ENCODE measurements at regions not wholly inside any gene's neighbourhood (a gene's known extent, or its start where the extent isn't known, plus 50 kb on each side); places are given as distances from the start of the nearest gene placed in this dataset.
A peak's percentile ranks its signal among the peaks of the same experiment; 100 is the strongest.

DNA sequence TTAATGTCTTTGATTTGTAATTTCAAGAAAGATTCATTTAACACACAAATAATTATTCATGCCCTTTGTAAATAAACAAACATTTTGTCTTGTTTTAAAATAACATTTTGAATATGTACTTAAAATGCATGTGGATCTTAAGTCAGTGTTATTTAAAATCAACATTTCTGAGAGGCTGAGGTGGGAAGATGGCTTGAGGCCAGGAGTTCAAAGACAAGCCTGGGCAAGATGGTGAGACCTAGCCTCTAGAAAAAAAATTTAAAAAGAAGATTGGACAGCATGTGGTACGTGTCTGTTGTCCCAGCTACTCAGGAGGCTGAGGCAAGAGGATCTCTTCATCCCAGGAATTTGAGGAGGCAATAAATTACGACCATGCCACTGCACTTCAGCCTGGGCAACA lies 1268.2 kb downstream of the SLITRK1 start:
- WGBS, 3 donors = 42 to 70% (median 70%) methylated on average over 2 of the region's 2 CpGs

DNA sequence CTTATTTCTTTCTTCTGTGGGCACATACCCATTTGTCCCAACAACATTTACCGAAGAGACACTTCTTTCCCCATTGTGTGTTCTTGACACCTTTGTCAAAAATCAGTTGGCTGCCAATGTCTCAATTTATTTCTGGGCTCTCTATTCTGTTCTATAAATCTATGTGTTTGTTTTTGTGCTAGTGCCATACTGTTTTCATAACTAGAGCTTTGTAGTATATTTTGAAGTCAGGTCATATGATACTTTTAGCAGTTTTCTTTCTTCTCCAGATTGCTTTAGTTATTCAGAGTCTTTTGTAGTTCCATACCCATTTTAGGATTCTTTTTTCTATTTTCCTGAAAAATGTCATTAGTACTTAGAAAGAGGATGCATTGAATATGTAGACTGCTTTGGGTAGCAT lies 1276.3 kb downstream of the SLITRK1 start:
- H3K4me1 ChIP-seq (ENCODE audit: control insufficient read depth in 3 of 3, insufficient read depth in 2 of 3, low read depth in 1 of 3, low read length in 2 of 3) = no peaks in the 10 kb centered on the region
- no peak overlapping the region for H3K4me3 ChIP-seq (ENCODE audit: low read depth in 1 of 3, low read length in 3 of 3)
- no peak overlapping the region for H3K27ac ChIP-seq (ENCODE audit: low read depth in 1 of 3, low read length in 2 of 3)
- H3K9me3 ChIP-seq (ENCODE audit: control insufficient read depth in 2 of 2, insufficient read depth in 1 of 2, low read depth in 1 of 2, low read length in 1 of 2) = peaks cover 0 to 7% of the 10 kb centered on the region in 2 donors
- no peak for DNase-seq
- no peak for FAIRE-seq
- no peaks in the 10 kb centered on the region for H3K36me3 ChIP-seq (ENCODE audit: control insufficient read depth in 3 of 3, insufficient read depth in 2 of 3, low read depth in 1 of 3, low read length in 3 of 3)
- 90 to 97% (median 94%) methylated on average over 1 of the region's 1 CpG for WGBS, 3 donors
- H3K27me3 ChIP-seq (ENCODE audit: control insufficient read depth in 3 of 3, insufficient read depth in 3 of 3, low read length in 3 of 3) = no peaks in the 10 kb centered on the region

More for the DNA sequence above, 1268.2 kb downstream of the SLITRK1 start:
- H3K4me1 ChIP-seq (ENCODE audit: control insufficient read depth in 3 of 3, insufficient read depth in 2 of 3, low read depth in 1 of 3, low read length in 2 of 3) = no peaks in the 10 kb centered on the region
- no peaks in the 10 kb centered on the region for H3K36me3 ChIP-seq (ENCODE audit: control insufficient read depth in 3 of 3, insufficient read depth in 2 of 3, low read depth in 1 of 3, low read length in 3 of 3)
- H3K4me3 ChIP-seq (ENCODE audit: low read depth in 1 of 3, low read length in 3 of 3) = no peak overlapping the region
- DNase-seq (no peak), FAIRE-seq (no peak)
- H3K27ac ChIP-seq (ENCODE audit: low read depth in 1 of 3, low read length in 2 of 3) = no peak overlapping the region
- H3K27me3 ChIP-seq (ENCODE audit: control insufficient read depth in 3 of 3, insufficient read depth in 3 of 3, low read length in 3 of 3) = no peaks in the 10 kb centered on the region
- no peaks in the 10 kb centered on the region for H3K9me3 ChIP-seq (ENCODE audit: control insufficient read depth in 2 of 2, insufficient read depth in 1 of 2, low read depth in 1 of 2, low read length in 1 of 2)

DNA sequence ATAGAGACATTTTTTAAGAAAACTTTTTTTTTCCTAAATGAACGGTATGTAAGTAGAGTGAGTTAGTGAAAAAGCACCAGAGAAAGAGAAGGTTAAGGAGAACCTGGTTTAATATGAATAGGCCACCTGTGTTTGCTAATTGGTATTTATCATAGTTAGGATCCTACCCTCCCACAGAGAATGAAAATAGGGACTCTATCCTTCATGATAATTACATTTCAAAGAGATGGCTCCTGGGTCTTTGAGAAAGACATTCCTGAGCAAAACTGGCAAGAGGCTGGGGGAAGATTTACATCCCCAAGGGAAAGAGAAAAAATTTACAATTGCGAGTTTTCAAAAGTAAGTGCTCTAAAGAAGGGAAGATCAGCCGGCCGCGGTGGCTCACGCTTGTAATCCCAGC lies 1284.5 kb downstream of the SLITRK1 start:
- no peak for FAIRE-seq

DNA sequence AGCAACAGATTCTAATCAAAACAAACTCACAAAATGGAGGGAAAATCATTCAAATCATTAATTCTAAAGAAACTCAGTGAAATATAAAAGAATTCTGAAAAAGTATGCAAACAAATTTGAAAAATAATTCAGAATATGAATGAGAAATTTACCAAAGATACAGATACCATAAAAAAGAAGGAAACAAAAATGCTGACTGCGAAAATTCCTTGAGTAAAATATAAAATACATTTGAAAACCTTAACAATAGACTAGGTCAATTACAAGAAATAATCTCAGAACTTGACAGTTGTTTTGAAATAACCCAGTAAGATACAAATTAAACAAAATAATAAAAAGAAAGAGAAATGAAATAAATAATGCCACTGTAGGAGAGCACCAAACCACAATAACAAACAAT lies 1289.0 kb downstream of the SLITRK1 start:
- no peak for FAIRE-seq
- WGBS, 3 donors = 39 to 72% (median 61%) methylated on average over 1 of the region's 1 CpG

More for the DNA sequence above, 1284.5 kb downstream of the SLITRK1 start:
- Histone ChIP-seq H3K4me1 (ENCODE audit: control insufficient read depth in 3 of 3, insufficient read depth in 2 of 3, low read depth in 1 of 3, low read length in 2 of 3) (no peaks in the 10 kb centered on the region), H3K36me3 (ENCODE audit: control insufficient read depth in 3 of 3, insufficient read depth in 2 of 3, low read depth in 1 of 3, low read length in 3 of 3) (no peaks in the 10 kb centered on the region), H3K27me3 (ENCODE audit: control insufficient read depth in 3 of 3, insufficient read depth in 3 of 3, low read length in 3 of 3) (no peaks in the 10 kb centered on the region), H3K27ac (ENCODE audit: low read depth in 1 of 3, low read length in 2 of 3) (no peak overlapping the region), H3K9me3 (ENCODE audit: control insufficient read depth in 2 of 2, insufficient read depth in 1 of 2, low read depth in 1 of 2, low read length in 1 of 2) (peaks cover under 1 to 1% of the 10 kb centered on the region in 2 donors), H3K4me3 (ENCODE audit: low read depth in 1 of 3, low read length in 3 of 3) (no peak overlapping the region)
- WGBS, 3 donors = 63 to 72% (median 69%) methylated on average over 6 of the region's 6 CpGs
- no peak for DNase-seq

DNA sequence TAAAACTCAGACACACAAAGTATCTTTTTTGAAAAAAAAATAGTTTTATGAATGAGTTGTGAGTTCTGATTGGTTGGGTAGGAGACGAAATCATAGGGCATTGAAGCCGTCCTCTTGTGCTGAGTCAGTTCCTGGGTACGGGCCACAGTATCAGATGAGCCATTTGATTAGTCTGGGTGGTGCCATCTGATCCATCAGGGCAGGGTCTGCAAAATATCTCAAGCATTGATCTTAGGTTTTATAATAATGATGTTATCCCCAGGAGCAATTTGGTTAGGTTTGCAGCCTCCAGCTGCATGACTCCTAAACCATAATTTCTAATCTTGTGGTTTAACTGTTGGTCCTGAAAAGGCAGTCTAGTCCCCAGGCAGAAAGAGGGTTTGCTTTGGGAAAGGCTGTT lies 1310.6 kb downstream of the SLITRK1 start:
- peaks cover 0 to 18% of the 10 kb centered on the region in 2 donors for H3K9me3 ChIP-seq (ENCODE audit: control insufficient read depth in 2 of 2, insufficient read depth in 1 of 2, low read depth in 1 of 2, low read length in 1 of 2)
- H3K27me3 ChIP-seq (ENCODE audit: control insufficient read depth in 3 of 3, insufficient read depth in 3 of 3, low read length in 3 of 3) = no peaks in the 10 kb centered on the region
- no peak overlapping the region for H3K27ac ChIP-seq (ENCODE audit: low read depth in 1 of 3, low read length in 2 of 3)
- DNase-seq = no peak
- H3K4me3 ChIP-seq (ENCODE audit: low read depth in 1 of 3, low read length in 3 of 3) = no peak overlapping the region
- 61 to 68% (median 63%) methylated on average over 3 of the region's 3 CpGs for WGBS, 3 donors
- no peaks in the 10 kb centered on the region for H3K36me3 ChIP-seq (ENCODE audit: control insufficient read depth in 3 of 3, insufficient read depth in 2 of 3, low read depth in 1 of 3, low read length in 3 of 3)
- H3K4me1 ChIP-seq (ENCODE audit: control insufficient read depth in 3 of 3, insufficient read depth in 2 of 3, low read depth in 1 of 3, low read length in 2 of 3) = no peaks in the 10 kb centered on the region
- no peak for FAIRE-seq

More for the DNA sequence above, 1289.0 kb downstream of the SLITRK1 start:
- Histone ChIP-seq H3K9me3 (ENCODE audit: control insufficient read depth in 2 of 2, insufficient read depth in 1 of 2, low read depth in 1 of 2, low read length in 1 of 2) (peaks cover 0 to 14% of the 10 kb centered on the region in 2 donors), H3K4me1 (ENCODE audit: control insufficient read depth in 3 of 3, insufficient read depth in 2 of 3, low read depth in 1 of 3, low read length in 2 of 3) (no peaks in the 10 kb centered on the region), H3K36me3 (ENCODE audit: control insufficient read depth in 3 of 3, insufficient read depth in 2 of 3, low read depth in 1 of 3, low read length in 3 of 3) (no peaks in the 10 kb centered on the region), H3K27ac (ENCODE audit: low read depth in 1 of 3, low read length in 2 of 3) (no peak overlapping the region), H3K27me3 (ENCODE audit: control insufficient read depth in 3 of 3, insufficient read depth in 3 of 3, low read length in 3 of 3) (no peaks in the 10 kb centered on the region), H3K4me3 (ENCODE audit: low read depth in 1 of 3, low read length in 3 of 3) (no peak overlapping the region)
- DNase-seq = no peak

DNA sequence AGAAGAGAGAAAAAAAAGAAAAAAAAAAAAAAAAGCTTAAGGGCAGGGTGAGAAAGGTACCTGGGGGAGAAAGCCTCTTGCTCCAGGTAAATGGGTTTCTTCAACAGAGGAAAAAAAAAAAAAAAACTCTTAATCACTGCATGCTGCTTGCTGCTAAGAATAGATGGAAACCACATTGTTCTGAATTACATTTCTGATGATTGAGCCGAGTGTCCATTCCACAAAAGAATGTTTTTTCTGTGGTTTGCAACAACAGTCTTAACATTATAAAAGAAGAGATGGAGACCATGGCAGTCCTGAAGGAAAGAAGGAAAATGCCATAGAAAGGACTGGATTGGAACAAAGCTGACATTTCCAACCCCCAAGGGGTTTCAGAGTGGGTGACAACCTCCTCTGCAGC lies 1312.7 kb downstream of the SLITRK1 start:
- no peak overlapping the region for H3K4me3 ChIP-seq (ENCODE audit: low read depth in 1 of 3, low read length in 3 of 3)
- FAIRE-seq = no peak

DNA sequence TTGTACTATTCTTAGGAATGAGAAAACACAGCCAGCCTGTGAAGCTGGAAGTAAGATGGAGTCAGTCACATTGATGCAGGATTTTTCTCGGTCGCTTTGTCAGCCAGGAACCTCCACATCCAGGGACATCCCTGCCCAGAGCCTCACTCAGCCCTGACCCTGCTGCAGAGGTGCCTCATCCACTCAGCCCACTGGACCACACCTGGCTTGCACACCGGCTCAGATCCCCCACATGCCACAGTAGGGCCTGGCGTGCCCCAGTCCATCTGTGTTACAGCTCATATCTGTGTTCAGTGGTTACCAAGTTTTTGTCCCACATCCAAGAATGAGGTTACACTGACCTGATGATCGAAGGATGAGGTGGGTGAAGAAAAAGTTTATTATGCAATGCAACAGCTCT lies 1315.4 kb downstream of the SLITRK1 start:
- H3K4me1 ChIP-seq (ENCODE audit: control insufficient read depth in 3 of 3, insufficient read depth in 2 of 3, low read depth in 1 of 3, low read length in 2 of 3) = no peaks in the 10 kb centered on the region
- DNase-seq = no peak
- 82 to 88% (median 88%) methylated on average over 5 of the region's 5 CpGs for WGBS, 3 donors
- FAIRE-seq = no peak
- H3K4me3 ChIP-seq (ENCODE audit: low read depth in 1 of 3, low read length in 3 of 3) = no peak overlapping the region
- no peak overlapping the region for H3K27ac ChIP-seq (ENCODE audit: low read depth in 1 of 3, low read length in 2 of 3)
- peaks cover 0 to 6% of the 10 kb centered on the region in 2 donors for H3K9me3 ChIP-seq (ENCODE audit: control insufficient read depth in 2 of 2, insufficient read depth in 1 of 2, low read depth in 1 of 2, low read length in 1 of 2)
- H3K27me3 ChIP-seq (ENCODE audit: control insufficient read depth in 3 of 3, insufficient read depth in 3 of 3, low read length in 3 of 3) = no peaks in the 10 kb centered on the region
- H3K36me3 ChIP-seq (ENCODE audit: control insufficient read depth in 3 of 3, insufficient read depth in 2 of 3, low read depth in 1 of 3, low read length in 3 of 3) = no peaks in the 10 kb centered on the region

More for the DNA sequence above, 1312.7 kb downstream of the SLITRK1 start:
- no peak overlapping the region for H3K27ac ChIP-seq (ENCODE audit: low read depth in 1 of 3, low read length in 2 of 3)
- H3K27me3 ChIP-seq (ENCODE audit: control insufficient read depth in 3 of 3, insufficient read depth in 3 of 3, low read length in 3 of 3) = no peaks in the 10 kb centered on the region
- no peaks in the 10 kb centered on the region for H3K4me1 ChIP-seq (ENCODE audit: control insufficient read depth in 3 of 3, insufficient read depth in 2 of 3, low read depth in 1 of 3, low read length in 2 of 3)
- 78 to 81% (median 81%) methylated on average over 1 of the region's 1 CpG for WGBS, 3 donors
- peaks cover 0 to 9% of the 10 kb centered on the region in 2 donors for H3K9me3 ChIP-seq (ENCODE audit: control insufficient read depth in 2 of 2, insufficient read depth in 1 of 2, low read depth in 1 of 2, low read length in 1 of 2)
- DNase-seq = no peak
- no peaks in the 10 kb centered on the region for H3K36me3 ChIP-seq (ENCODE audit: control insufficient read depth in 3 of 3, insufficient read depth in 2 of 3, low read depth in 1 of 3, low read length in 3 of 3)

DNA sequence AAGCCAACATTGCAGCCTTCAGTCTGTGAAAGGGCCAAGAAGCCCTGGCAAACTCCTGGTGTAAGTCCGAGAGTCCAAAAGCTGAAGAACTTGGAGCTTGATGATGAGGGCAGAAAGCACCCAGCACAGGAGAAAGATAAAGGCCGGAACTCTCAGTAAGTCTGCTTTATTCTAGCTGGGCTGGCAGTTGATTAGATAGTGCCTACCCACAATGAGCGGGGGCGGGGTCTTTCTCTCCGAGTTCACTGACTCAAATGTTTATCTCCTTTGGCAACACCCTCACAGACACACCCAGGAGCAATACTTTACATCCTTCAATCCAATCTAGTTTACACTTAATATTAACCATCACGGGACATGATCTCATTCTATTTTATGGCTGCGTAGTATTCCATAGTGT lies 1317.1 kb downstream of the SLITRK1 start:
- no peak overlapping the region for H3K4me3 ChIP-seq (ENCODE audit: low read depth in 1 of 3, low read length in 3 of 3)
- DNase-seq (peak in 1 of 2 donors; percentile 52), FAIRE-seq (no peak)
- peaks cover 0 to 6% of the 10 kb centered on the region in 2 donors for H3K9me3 ChIP-seq (ENCODE audit: control insufficient read depth in 2 of 2, insufficient read depth in 1 of 2, low read depth in 1 of 2, low read length in 1 of 2)
- 54 to 76% (median 66%) methylated on average over 7 of the region's 7 CpGs for WGBS, 3 donors
- H3K27me3 ChIP-seq (ENCODE audit: control insufficient read depth in 3 of 3, insufficient read depth in 3 of 3, low read length in 3 of 3) = no peaks in the 10 kb centered on the region
- H3K27ac ChIP-seq (ENCODE audit: low read depth in 1 of 3, low read length in 2 of 3) = no peak overlapping the region
- no peaks in the 10 kb centered on the region for H3K4me1 ChIP-seq (ENCODE audit: control insufficient read depth in 3 of 3, insufficient read depth in 2 of 3, low read depth in 1 of 3, low read length in 2 of 3)
- H3K36me3 ChIP-seq (ENCODE audit: control insufficient read depth in 3 of 3, insufficient read depth in 2 of 3, low read depth in 1 of 3, low read length in 3 of 3) = no peaks in the 10 kb centered on the region

DNA sequence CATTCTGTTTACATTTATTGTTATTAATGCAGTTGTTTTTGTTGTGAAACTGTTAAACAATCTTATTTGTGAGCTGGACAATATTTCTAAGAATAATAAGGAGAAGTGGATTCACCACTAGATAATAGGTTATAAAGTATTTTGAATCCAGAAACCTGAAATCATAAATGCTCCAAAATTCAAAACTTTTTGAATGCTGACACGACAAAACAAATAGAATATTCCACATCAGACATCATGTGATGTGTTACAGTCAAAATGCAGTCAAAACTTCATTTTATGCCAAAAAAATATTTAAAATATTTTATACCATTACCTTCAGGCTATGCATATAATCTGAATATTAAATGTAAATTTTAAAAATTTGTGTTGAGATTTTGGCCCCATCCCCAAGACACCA lies 1321.4 kb downstream of the SLITRK1 start:
- Histone ChIP-seq H3K27me3 (ENCODE audit: control insufficient read depth in 3 of 3, insufficient read depth in 3 of 3, low read length in 3 of 3) (no peaks in the 10 kb centered on the region), H3K27ac (ENCODE audit: low read depth in 1 of 3, low read length in 2 of 3) (no peak overlapping the region), H3K4me3 (ENCODE audit: low read depth in 1 of 3, low read length in 3 of 3) (no peak overlapping the region), H3K4me1 (ENCODE audit: control insufficient read depth in 3 of 3, insufficient read depth in 2 of 3, low read depth in 1 of 3, low read length in 2 of 3) (no peaks in the 10 kb centered on the region), H3K9me3 (ENCODE audit: control insufficient read depth in 2 of 2, insufficient read depth in 1 of 2, low read depth in 1 of 2, low read length in 1 of 2) (no peaks in the 10 kb centered on the region), H3K36me3 (ENCODE audit: control insufficient read depth in 3 of 3, insufficient read depth in 2 of 3, low read depth in 1 of 3, low read length in 3 of 3) (no peaks in the 10 kb centered on the region)
- 68 to 78% (median 71%) methylated on average over 1 of the region's 1 CpG for WGBS, 3 donors
- DNase-seq (no peak), FAIRE-seq (no peak)

All from small intestine (tissue), 7 donors.